ENCODE measurements at regions not wholly inside any gene's neighbourhood (a gene's known extent, or its start where the extent isn't known, plus 50 kb on each side); places are given as distances from the start of the nearest gene placed in this dataset.
"Not testable (repeated sequence)": the region's sequence is repeated elsewhere in the genome, so short reads cannot be mapped to it uniquely, and the experiment has no call there.

DNA sequence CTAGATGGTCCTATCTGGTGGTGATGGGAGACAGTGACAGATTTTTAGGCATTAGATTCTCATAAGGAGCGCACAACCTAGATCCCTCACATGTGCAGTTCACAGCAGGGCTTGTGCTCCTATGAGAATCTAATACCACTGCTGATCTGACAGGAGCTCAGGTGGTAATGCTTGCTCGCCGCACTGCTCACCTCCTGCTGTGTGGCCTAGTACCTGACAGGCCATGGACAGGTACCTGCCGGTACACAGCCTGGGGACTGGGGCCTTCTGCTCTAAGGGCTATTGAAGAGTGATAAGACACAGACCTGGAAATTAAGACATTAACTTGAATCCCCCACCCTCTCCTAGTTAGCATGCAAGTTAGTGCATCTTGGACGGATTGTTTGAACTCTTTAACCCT, 64.4 kb downstream of the KLRB1 start:
- not testable (repeated sequence) for DNase-seq

DNA sequence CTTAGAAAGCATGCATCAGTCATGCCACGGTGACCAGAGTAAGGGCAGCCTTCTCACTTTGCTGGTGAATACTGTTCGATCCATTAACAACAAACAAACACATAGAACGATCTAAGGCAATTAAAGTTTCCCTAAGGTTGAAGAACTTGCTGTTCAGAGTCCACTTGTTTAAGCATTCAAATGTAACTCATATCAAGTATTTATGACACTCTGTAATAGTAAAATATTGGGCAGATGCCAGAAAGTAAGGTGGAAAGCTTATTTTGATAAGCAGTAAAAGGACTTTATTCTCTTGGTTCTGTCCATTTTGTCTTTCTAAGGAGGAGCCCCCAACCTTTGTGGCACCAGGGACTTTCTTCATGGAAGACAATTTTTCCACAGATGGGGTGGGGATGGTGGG, 64.9 kb downstream of the KLRB1 start:
- DNase-seq: not testable (repeated sequence)

- not testable (repeated sequence) for DNase-seq
Measured at GRCh38 chr12:9515925-9516324, 91.8 kb downstream of the KLRB1 start.

DNA sequence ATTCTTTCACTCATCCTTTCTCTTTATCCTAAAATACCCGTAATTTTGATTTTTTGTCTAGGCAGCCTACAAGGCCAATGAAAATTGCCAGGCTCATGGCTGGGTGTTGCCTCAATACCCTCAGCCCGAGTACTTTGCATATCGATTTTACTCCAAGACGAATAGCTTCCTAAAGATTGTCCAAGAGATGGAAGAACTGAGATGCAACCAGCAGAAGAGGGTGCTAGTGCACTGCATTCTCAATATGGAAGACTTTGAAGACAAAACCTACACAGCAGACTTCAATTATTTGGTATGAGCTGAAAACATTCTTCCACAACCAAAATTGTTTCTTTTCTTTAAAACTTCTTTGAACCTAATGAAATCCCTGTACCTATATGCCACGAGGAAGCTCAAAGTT, 95.0 kb downstream of the KLRB1 start:
- DNase-seq: not testable (repeated sequence)

DNA sequence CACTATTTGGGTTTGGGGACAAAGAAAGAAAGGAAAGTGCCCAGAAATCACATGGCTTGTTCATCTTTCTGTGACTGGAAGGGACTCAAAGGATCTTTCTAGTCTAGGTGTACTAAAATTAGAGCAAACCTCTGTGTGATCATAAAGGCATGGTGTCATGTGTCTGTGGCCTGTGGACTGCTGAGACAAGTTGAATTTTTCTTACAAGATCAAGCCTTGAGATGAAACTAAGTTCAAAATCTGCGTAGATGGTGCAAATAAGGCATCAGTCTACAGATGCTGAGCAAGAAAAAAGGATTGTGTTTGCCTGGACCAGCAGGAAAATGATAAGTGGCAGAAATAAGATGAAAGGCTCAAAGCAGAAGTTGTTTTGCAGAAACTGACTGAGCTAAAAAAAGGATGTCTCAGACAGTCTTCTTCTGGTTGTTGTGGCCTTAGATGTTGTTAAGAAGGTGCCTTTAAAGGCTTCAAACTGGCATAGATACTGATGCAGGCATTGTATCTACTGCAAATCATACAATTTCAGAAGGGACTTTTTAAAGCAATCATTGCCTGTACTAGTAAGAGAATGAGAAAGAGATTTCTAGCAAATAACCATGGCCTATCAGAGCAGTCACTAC, 97.2 kb downstream of the KLRB1 start:
- not testable (repeated sequence) for DNase-seq

- no peak for DNase-seq
Measured at GRCh38 chr12:9509464-9510161, 98.1 kb downstream of the KLRB1 start.

DNA sequence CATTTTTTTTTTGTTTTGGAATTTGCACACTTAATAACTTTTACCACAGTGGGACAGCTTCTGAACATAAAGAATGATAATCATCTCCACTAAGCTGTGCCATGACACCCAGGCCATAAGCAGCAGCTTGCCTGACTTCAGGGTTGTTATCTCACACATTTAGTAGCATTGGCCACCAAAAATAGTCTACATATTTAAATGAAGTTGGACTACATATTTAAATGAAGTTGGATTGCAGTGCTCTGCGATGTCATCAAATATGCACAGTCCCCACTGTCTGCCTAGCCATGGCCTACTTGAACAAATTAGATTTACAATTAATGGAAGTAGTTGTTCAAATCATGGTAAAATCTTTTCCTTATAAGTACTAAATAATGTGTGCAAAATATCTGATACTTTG, 101.0 kb downstream of the KLRB1 start:
- DNase-seq: no peak

- DNase-seq: not testable (repeated sequence)
Measured at GRCh38 chr12:9503384-9503783, 104.3 kb downstream of the KLRB1 start.

DNA sequence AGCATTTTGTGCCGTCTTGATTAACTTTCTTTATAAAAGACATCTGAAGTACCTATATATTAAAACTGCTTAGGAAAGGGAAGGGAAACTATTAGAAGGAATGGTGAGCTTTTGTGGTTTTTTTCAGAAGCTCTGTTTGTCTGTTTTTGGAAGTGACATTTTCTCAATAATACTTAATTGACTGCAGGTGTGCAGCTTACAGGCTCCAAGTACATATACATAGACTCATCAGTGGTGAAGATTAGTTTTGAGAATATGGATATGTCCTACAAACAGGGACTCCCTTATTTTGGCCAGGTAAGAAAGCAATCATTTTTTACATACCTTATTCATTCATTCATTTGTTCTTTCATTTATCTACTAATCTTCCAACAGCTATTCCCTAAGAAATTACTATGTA, 104.9 kb downstream of the KLRB1 start:
- DNase-seq: not testable (repeated sequence)

DNA sequence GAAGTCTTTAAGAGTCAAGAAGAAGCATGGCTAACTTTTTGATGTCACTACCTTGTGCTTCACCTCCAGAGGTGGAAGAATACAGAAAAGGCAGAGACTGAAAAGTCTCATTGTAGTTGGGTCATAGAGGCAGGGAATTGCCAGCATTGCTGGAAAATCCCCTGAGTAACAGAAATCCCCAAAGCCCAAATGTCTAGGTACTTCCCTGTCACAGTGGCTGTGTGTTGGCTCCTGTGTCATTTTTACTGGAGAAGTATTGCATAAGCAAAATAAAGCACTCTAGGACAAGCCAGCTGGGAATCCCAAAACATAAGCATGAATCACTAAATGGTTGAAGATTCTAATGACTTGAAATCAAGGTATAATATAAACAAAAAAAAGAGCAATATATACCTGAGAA, 114.4 kb downstream of the KLRB1 start:
- DNase-seq: peak; percentile 34

DNA sequence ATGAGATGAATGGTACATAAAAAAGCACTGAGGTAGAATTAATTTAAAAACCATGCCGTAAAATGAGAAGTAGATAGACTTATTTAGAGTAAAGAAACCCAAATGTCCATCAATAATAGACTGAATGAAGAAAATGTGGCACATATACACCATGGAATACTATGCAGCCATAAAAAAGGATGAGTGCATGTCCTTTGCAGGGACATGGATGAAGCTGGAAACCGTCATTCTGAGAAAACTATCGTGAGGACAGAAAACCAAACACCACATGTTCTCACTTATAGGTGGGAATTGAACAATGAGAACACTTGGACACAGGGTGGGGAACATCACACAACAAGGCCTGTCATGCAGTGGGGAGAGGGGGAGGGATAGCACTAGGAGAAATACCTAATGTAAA, 126.4 kb downstream of the KLRB1 start:
- DNase-seq: not testable (repeated sequence)

DNA sequence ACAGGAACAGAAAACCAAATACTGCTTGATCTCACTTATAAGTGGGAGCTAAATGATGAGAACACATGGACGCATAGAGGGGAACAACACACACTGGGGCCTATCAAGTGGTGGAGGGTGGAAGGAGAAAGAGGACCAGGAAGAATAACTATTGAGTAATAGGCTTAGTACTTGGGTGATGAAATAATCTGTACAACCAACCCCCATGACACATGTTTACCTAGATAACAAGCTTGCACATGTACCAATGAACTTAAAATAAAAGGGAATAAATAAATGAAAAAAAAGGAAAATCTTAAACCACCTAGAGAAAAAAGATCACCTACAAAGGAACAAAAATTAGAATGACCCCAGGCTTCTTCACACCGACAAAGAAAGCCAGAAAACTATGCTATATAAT, 133.5 kb downstream of the KLRB1 start:
- DNase-seq: peak; percentile 17

GRCh38 chr12:9473638-9474037, 134.1 kb downstream of the KLRB1 start:
- DNase-seq: not testable (repeated sequence)

- not testable (repeated sequence) for DNase-seq
Measured at GRCh38 chr12:9471501-9471900, 136.2 kb downstream of the KLRB1 start.

- DNase-seq: not testable (repeated sequence)
Measured at GRCh38 chr12:9470367-9470766, 137.3 kb downstream of the KLRB1 start.

DNA sequence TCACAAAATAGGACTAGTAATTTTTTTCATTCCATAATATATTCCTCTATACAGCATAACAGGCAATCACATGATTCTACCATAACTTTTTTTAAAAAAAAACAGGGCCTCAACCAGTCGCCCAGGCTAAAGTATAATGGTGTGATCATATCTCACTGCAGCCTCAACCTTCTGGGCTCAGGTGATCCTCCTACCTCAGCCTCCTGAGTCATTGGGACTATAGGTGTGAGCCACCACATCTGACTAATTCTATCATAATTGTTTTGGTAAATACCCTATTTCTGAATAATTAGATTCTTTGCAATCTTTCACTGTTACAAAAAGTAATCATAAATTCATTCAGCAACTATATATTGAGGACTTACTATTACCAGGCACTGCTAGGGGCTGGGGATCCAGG, 137.8 kb downstream of the KLRB1 start:
- not testable (repeated sequence) for DNase-seq

DNA sequence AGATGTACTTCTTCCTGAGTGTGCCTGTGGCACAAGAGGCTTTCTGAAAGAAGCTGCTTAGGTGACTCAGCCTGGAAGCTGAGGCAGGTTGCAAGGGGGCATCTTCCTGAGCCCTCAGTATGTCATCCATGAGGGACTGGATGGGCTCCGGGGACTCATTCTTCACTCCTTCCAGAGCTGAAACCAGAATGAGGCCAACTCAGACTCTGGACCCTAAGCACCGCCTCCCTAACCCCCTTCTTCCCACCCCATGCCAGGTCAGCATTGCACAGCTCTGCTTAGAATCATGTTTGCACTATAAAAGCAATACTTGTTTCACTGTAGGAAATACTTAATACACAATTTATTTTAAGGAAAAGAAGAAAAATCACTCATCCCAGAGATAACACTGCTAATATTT, 138.3 kb downstream of the KLRB1 start:
- not testable (repeated sequence) for DNase-seq

GRCh38 chr12:9468998-9469397, 138.7 kb downstream of the KLRB1 start:
- DNase-seq: peak; percentile 57

- not testable (repeated sequence) for DNase-seq
Measured at GRCh38 chr12:9468144-9468543, 139.6 kb downstream of the KLRB1 start.

- no peak for DNase-seq
Measured at GRCh38 chr12:9464408-9464807, 143.3 kb downstream of the KLRB1 start.

DNA sequence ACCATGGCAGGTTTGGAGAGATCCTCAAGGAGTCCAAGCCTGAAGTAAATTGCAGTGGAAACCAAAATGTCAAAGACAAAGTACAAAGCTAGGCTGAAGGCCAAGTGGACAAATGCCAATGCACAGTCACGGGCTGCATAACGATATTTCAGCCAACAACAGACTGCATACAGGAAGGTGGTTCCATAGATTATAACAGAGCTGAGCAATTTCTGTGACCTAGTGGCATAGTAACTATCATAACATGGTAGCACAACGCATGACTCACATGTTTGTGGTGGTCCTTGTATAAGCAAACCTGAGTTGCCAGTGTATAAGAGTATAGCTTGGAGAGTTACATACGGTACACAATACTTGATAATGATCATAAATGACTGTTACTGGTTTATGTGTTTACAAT, 152.2 kb downstream of the KLRB1 start:
- not testable (repeated sequence) for DNase-seq

- DNase-seq: not testable (repeated sequence)
Measured at GRCh38 chr12:9454021-9454420, 153.7 kb downstream of the KLRB1 start.

- DNase-seq: not testable (repeated sequence)
Measured at GRCh38 chr12:9450127-9450567, 157.6 kb downstream of the KLRB1 start.

GRCh38 chr12:9449657-9450126, 158.0 kb downstream of the KLRB1 start:
- not testable (repeated sequence) for DNase-seq
